GM18505 (cell line): ENCODE measurements at regions not wholly inside any gene's neighbourhood (a gene's known extent, or its start where the extent isn't known, plus 50 kb on each side); places are given as distances from the start of the nearest gene placed in this dataset.
"Not testable (repeated sequence)": the region's sequence is repeated elsewhere in the genome, so short reads cannot be mapped to it uniquely, and the experiment has no call there.

Source experiments
- ATAC-seq: cut with Tn5 transposase; IDR thresholded peaks from one replicate; pipeline ENCODE4 v1.9.1; 2021; ENCODE audit not compliant: unreplicated experiment
- POLR2A ChIP-seq: IDR thresholded peaks from 4 replicates; pipeline ENCODE4 v1.6.1; 2011; ENCODE audit warnings: borderline replicate concordance; ENCODE audit not compliant: insufficient read depth, insufficient read length; ENCODE audit errors: extremely low read depth

- no peak for TF ChIP-seq POLR2A
- ATAC-seq: no peak
Measured at GRCh38 chr20:19047040-19047950, 165.1 kb upstream of the SLC24A3 start.

- no peak for TF ChIP-seq POLR2A
- ATAC-seq: no peak
Measured at GRCh38 chr20:19047951-19048296, 164.5 kb upstream of the SLC24A3 start.

GRCh38 chr20:19048995-19049501 is 163.4 kb upstream of the SLC24A3 start:
- no peak for TF ChIP-seq POLR2A
- no peak for ATAC-seq

- no peak for ATAC-seq
- no peak for TF ChIP-seq POLR2A
Measured at GRCh38 chr20:19049514-19049913, 162.9 kb upstream of the SLC24A3 start.

GRCh38 chr20:19056909-19057308 is 155.5 kb upstream of the SLC24A3 start:
- TF ChIP-seq POLR2A: no peak
- ATAC-seq: no peak

- not testable (repeated sequence) for ATAC-seq
Measured at GRCh38 chr20:19064788-19065187, 147.7 kb upstream of the SLC24A3 start.

- no peak for TF ChIP-seq POLR2A
- no peak for ATAC-seq
Measured at GRCh38 chr20:19067986-19068385, 144.5 kb upstream of the SLC24A3 start.

- no peak for TF ChIP-seq POLR2A
- no peak for ATAC-seq
Measured at GRCh38 chr20:19070026-19070425, 142.4 kb upstream of the SLC24A3 start.

GRCh38 chr20:19070681-19071445 is 141.6 kb upstream of the SLC24A3 start:
- ATAC-seq: no peak
- TF ChIP-seq POLR2A: no peak

GRCh38 chr20:19071446-19071725 is 141.1 kb upstream of the SLC24A3 start:
- no peak for ATAC-seq

GRCh38 chr20:19071902-19072498 is 140.4 kb upstream of the SLC24A3 start:
- no peak for ATAC-seq
- TF ChIP-seq POLR2A: no peak

More at GRCh38 chr20:19071446-19071725, 141.1 kb upstream of the SLC24A3 start:
- TF ChIP-seq POLR2A: no peak

- no peak for ATAC-seq
- TF ChIP-seq POLR2A: no peak
Measured at GRCh38 chr20:19072988-19073387, 139.5 kb upstream of the SLC24A3 start.

- no peak for ATAC-seq
- no peak for TF ChIP-seq POLR2A
Measured at GRCh38 chr20:19073584-19074218, 138.7 kb upstream of the SLC24A3 start.

GRCh38 chr20:19074356-19074755 is 138.1 kb upstream of the SLC24A3 start:
- no peak for ATAC-seq
- no peak for TF ChIP-seq POLR2A
